HG03196 (cell line): ENCODE measurements at regions not wholly inside any gene's neighbourhood (a gene's known extent, or its start where the extent isn't known, plus 50 kb on each side); places are given as distances from the start of the nearest gene placed in this dataset.

ENCODE experiments used
- ATAC-seq: cut with Tn5 transposase; IDR thresholded peaks from one replicate; pipeline ENCODE4 v1.9.1; 2021; ENCODE audit not compliant: unreplicated experiment

DNA sequence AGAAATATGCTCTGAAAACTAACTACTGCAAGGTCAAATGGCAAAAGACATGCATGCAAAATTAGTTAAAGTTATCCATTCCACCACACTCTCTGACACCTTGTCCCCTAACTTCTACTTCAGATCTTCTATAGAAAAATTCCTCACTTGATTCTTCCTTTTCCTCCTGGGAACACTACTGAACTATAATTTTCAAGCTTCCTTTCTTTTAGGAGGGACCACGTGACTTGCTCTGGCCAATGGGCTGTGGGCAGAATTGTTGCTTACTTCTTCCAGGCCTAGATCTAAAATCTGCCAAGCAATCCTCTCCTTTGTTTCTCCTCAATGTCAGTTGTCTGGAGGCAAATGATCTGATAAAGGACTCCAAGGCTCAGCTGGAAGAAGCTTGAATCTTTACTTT is 441.0 kb downstream of the CDK5RAP2 start:
- ATAC-seq, result no peak

DNA sequence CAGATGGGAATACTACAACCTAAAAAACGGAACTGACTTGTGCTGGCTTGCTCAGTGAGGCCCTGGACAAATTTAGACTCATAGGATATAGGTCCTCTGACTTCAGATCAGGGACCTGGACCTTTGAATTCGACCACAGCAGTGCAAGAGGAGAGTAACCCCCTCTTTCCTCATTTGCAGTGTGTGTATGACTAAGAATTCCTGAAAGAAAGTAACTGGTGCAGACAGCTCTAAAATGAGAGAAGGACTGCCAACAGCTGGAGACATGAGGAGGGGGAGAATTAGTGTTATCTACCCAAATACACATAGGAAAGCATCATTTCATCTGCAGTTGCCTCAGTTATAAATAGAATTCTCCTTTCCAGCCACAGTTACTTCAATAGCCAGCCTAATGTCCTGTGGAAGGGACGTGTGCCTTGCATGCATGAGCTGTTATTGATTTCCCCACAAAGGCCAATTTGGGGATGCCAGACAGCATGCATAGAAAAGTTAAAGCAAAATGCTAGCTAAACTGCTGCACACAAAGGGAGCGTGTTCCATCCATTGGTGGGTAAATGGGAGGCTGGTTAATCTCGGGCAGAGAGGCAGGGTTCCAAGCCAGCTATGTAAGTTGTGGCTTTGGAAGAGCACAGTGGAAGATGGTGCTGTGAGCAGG is 442.7 kb downstream of the CDK5RAP2 start:
- ATAC-seq, result no peak

DNA sequence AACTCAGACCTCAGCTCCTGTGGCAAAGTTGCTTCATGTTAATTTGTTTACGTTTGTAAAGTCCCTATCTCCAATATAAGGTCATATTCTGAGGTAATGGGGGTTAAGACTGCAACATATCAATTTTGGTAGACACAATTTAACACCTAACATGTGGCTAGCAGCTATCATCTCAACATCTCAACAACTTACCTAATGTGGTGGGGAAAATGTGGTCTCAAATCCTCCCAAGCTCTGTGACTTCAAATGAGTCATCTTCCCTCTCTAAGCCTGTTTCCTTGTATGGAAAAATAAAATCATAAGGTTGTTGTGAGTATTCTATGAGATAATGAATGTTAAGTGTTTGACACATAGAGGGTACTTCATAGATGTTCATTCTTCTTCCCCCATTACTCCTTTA is 443.3 kb downstream of the CDK5RAP2 start:
- no peak for ATAC-seq

DNA sequence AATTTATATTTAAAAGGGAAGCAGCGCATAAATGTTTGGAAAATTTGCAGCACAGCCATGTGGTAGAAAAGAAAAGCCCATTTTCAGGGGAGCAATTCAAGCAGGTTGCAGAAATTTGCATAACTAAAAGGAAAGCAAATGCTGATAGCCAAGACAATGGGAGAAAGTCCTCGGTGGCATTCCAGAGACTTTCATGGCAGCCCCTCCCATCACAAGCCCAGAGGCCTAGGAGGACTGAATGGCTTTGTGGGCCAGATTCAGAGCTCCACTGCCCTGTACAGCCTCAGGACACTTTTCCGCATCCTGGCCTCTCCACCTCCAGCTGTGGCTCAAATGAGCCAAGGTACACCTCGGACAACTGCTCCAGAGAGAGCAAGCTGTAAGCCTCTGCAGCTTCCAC is 462.9 kb downstream of the CDK5RAP2 start:
- no peak for ATAC-seq

DNA sequence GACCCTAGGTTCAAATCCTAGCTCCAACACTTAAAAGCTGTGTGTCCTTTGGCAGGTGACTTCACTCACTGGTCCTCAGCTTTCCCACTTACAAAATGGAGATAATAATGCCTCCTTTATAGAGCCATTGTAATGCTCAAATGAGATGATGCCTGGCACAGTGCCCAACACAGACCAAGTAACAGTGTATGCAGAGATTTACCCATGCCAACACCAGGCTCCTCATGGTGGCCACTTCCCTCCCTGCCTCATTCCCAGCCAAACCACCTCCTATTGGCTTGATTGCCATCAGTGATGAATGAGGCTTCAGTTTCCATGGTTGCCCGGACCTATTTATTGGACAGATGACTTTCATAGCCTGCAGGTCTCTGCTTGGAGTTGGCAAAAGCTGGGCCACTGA is 469.4 kb downstream of the CDK5RAP2 start:
- no peak for ATAC-seq

DNA sequence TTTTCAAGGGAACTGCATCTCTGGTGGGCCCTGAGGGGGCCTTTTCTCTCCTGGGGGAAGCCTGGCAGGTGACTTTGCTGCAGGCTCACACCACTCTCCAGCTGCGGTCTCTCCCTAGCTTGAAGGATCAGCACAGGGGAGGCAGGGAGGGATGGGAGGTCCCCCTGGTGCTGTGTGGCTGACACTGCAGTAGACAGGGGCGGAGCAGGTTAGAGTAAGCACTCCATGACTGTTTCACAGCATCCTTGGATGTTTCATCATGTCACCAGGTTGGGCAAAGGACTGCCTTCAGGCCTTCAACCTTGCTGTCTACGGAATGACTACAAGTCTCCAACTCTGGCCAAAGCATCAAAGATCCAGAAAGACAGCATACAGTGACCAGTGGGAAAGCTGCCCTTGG is 470.7 kb downstream of the CDK5RAP2 start:
- ATAC-seq, result no peak

DNA sequence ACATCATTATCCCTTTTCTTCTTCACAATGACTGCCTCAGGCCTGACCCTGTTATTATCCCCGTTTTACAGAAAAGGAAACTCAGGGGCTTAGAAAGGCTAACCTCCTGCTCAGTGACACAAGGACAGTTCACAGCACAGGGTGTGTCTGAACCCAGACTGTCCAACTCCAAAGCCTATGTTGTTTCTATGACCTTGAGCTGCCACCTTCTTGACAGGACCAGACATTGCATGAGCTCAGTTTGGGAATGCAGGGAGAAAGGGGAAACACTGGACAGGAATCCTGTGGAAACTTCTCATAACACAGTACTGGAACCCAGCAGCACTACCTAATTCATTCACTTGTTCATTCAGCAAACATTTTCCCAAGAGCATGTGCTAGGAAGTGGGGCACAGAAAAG is 472.8 kb downstream of the CDK5RAP2 start:
- ATAC-seq, result no peak

DNA sequence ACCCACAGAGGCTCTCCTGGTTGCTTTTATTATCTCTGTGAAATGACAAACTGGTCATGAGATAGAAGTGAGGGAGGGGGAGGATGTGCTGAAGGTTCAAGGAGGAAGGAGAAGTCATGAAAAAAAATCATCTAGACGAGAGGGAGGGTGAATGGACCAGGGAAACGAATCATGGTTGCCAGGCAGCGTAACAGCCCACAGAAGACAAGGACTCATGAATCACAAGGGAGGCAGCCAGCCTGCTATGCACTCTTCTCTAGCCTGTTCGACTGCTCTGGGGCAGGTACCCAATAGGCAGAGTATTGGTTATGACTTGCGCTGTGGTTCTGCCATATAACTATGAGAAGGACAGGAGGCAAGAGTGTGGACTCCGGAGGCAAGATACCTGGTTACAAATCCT is 475.2 kb downstream of the CDK5RAP2 start:
- no peak for ATAC-seq

DNA sequence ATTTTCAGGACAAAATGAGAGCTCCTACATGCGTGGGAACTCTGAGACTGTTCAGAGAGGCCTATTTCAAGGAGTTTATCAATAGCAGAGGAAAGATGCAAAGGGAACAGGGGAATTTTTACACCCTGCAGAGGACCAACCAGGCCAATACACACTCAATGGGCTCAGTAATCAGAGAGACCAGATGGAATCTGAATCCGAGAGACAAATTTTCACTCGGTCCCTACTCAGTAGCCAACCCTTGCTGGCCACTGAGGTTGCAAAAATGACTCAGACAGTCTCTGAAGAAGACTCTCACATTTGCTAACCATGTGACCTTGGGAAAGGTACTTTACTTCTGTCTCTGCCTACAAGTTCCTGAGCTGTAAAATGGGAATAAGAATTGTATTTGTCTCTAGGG is 479.4 kb downstream of the CDK5RAP2 start:
- no peak for ATAC-seq

DNA sequence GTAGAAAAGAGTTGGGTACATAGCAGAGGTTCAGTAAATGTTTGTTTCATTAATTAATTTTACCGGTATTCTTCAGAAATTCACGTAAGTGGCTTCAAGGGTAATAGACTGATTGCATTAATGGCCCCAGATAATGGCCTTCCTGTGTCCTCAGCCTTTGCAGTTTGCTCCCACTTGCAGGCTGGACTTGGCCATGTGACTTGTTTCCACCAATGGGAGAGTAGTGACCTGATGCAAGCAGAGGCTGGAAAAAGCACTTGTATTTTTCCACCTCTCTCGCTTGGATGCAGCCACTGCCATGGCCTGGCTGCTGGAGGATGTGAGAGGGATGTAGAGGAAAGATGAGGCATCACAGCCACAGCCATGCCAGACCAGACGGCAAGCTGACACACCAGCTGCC is 480.9 kb downstream of the CDK5RAP2 start:
- no peak for ATAC-seq

DNA sequence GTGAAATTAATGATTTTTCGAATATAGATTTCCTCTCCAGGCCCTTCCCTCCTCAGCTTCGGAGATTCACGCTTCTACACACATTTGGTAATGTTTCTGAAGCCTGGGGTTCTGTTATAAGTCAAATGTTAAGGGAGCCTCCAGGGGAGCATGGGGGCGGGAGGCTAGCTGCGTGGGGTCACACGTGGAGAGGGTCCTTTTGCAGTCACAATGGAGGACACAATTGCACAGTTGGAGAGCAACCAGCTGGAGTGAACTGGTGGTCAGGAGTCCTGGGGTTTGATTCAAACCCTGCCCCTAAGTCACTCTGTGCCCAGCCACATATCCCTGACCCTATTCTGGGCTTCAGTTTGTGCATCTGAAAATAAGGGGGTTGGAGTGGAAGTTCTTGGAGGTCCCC is 481.4 kb downstream of the CDK5RAP2 start:
- no peak for ATAC-seq

DNA sequence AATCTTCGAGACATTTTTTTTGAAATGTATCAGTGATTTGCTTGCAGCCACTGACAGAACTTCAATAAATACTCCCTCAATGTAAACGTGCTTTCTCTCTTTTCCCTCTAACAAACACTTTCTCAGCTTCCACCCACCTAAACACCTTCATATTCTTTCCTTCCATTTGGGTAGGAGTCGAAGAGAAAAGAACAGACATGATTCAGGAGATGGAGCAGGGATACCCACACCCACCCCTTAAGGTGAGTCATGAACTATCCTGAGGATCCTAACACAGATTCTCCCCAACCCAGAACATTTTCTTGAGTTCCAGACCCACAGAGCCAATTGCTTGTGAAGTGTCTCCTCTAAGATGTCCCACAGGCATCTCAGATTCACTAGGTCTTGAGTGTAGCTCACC is 488.8 kb downstream of the CDK5RAP2 start:
- ATAC-seq, result no peak

DNA sequence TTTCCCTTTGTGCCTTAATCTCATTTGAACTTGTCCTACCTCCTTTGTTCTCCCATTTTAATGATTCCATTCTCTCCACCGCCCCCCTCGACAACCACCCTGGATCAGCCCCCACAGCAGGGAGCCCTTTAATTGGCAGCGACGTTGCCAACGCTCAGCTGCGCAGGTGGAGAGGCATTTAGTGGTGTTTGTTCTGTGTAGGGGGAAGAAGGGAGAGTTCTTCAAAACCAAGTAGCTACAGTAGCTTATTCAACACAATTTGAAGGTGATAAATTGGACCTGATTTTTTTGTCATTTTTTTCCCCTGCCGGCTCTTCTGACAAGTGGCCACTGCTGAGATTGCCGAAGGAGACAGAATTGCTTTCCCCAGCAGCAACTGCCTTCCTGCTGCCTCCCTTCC is 499.1 kb downstream of the CDK5RAP2 start:
- ATAC-seq, result no peak

DNA sequence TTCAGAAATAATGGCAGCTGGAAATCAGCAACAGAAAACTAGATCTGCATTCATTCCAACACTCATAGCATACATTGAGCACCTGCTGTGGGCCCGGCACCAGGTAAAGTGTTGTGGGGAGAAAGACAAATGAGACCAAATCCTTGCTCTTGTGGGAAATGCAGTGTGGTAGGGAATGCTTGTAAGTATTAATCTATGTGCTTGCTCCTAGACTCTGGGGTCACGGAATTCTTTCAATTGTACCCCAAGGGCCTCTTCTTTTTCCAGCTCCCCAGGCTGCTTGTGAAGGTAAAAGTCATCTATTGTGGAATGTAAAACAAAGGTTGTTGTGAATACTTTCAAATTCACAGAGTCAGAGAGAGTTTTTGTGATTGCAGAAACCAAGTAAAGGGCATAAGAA is 501.9 kb downstream of the CDK5RAP2 start:
- no peak for ATAC-seq

DNA sequence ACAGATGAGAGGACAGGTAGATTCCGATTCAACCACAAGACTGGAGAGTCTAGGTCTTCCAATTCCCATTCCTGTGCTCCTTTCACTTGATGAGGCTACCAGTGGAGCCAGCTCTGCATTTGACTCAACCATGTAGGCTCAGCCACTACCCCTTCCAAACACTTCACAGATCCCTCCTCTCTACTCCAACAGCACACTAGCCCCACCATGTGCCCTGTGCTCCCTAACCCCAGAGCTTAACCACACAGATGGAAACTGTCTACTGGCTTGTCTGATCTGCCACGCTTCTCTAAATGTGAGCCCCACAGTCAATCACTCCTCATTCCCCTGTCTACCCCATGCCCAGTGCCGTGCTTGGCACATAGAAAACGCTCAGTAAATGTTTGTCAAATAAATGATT is 508.2 kb downstream of the CDK5RAP2 start:
- no peak for ATAC-seq

DNA sequence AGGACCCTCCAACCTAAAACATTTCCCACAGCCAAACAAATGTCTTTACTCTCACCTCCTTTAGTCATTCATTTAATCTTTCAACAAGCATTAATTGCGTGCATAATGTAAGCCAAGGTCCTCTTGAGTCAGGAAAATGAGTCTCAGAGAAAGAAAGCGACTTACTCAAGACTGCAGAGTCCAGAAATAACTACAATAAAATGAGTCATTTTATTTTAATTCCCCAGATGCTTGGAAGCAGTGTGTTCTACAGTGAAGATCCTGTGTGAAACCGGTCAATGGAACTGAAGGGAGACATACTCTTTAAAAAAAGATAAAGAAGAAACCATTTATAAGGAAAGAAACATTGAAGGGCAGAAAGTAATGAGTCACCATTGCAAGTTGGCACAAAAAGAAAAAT is 513.7 kb downstream of the CDK5RAP2 start:
- no peak for ATAC-seq

DNA sequence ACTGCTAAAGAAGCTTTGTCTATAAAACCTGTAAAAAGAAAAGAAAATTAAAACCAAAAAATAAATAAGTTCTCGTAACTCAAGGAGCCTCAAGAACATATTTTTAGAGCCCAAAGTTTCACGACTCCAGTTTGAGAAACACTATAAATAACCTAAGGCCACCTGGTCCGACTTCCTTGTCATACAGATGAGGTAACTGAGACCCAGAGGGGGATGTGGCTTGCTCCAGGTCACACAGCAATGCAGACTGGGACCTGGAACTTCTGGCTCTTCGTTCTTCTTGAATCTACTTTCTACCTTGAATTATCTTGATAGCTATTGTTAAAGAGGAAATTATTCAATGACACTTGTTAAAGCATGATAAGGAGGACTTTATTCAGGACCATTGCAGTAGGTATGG is 514.8 kb downstream of the CDK5RAP2 start:
- ATAC-seq, result no peak

DNA sequence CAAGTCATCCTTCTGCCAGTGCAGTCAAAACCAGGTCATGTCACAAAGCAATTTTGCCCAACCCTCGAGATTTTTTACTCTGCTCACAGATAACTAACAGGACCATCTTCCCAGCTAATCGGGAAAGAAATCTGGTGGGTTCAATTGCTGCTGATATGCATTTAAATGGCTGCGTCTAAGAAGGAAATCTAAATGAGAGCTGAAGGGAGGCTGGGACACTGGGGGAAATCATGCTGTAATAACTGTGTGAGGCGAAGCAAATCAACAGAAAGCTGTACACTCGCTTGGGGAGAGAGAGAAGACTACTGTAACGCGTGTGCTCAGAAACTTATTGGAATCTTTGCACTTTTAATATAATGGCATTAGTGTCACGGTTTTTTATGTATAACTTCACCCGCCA is 535.0 kb downstream of the CDK5RAP2 start:
- ATAC-seq, result no peak

DNA sequence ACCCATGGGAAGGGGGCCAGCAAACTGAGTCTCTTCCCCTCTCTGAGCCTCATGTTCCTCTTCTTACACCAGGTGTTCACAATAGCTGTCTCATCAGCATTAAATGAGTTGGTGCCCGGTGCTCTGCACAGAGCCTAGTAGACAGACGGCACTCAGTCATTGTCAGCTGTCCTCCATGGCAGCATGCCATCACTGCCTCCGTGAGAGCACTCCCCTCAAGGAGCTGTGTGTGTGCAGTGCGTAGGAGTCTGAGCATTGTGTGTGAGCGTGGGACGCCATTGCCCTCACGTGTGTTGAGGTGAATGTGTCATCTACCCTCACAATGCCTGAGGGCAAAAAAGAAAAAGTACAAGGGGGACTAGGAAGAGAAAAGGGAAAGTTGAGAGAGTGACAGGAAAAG is 536.5 kb downstream of the CDK5RAP2 start:
- ATAC-seq, result no peak

DNA sequence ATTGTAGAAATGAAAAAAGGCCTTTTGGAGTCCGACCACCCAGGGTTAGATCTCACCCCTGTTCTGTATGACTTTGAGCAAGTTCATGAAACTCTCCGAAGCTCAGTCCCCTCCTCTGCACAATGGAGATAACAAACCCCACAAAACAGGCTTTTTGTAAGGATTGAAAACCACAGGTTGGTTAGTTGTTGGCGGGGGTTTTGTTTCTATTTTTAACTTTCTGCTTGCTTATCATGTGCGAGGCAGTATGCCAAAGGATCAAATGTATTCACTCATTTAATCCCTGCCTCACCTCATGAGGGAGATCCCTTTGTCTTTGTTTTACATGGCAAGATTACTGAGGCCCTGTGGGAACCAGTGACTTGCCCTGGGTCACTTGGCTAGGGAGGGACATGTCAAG is 539.1 kb downstream of the CDK5RAP2 start:
- no peak for ATAC-seq

DNA sequence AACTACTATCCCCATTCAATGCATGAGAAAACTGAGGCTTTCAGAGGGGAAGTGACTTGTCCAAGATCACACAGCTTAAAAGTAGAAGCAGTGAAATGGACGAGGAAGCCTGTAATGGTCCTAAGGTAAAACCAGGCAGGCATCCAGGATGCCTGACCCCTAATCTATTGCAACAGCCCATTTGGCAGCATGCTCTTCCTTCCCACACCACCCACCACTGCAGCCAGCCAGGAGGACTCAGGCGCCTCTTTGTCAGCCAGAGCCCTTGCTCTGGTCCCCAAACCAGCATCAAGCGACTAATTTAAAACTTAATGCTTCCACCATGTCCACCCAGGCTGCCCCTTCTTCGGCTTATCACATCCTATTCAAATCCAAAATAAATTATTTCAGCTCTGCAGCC is 541.6 kb downstream of the CDK5RAP2 start:
- no peak for ATAC-seq

DNA sequence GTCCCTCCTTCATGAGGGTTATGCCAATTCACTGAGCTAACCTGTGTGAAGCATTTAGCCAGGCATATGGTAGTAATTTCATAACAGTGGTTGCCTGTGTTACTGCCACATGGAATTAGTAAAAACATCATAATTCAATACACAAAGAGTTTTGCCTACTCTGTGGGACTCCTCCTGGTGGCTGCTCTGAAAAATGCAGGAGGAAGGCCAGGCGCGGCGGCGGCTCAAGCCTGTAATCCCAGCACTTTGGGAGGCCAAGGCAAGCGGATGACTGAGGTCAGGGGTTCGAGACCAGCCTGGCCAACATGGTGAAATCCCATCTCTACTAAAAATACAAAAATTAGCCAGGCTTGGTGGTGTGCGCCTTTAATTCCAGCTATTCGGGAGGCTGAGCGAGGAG is 547.3 kb downstream of the CDK5RAP2 start:
- no peak for ATAC-seq

DNA sequence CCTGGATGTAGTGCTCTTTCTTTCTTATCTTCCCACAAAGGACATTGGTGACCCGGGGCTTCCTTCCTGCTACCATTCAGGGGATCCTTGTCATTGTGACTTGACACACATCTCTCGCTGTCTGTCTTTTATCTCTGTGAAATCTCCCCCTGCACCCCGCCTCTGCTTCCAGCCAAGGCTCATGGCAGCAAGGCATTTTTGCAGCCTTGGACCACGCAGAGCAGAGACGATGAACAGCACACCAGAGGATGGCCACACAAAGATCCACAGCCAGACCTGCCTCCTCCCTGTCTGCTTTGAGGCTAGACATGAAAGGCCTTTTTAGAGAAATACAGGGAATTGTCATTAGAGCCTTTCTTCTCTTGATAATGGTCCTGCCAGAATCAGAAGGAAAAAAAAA is 549.1 kb downstream of the CDK5RAP2 start:
- no peak for ATAC-seq

DNA sequence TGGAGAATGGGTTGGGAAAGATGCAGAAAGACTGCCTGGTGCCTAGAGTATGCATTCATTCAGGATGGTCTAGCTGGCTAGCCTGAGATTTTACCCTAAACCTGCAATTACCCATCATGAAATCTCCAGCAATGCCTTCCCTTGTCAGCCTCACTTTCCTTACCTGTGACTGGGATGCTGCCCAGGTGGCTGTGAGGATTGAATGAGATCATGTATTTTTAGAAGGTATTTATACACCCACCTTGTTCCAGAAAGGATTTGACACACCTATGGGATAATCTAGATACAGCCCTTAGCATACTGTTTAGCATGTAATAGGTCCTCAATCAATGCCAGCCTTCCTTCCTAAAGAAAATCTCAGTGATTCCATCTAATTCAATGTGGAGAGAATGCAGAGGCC is 561.4 kb downstream of the CDK5RAP2 start:
- no peak for ATAC-seq
